Dermis blood vessel endothelial cell (primary cell): ENCODE measurements at regions not wholly inside any gene's neighbourhood (a gene's known extent, or its start where the extent isn't known, plus 50 kb on each side); places are given as distances from the start of the nearest gene placed in this dataset.
"Not testable (repeated sequence)": the region's sequence is repeated elsewhere in the genome, so short reads cannot be mapped to it uniquely, and the experiment has no call there.

Source experiments
- DNase-seq: peaks from one replicate; pipeline ENCODE4 v3.0.0; 2010

DNA sequence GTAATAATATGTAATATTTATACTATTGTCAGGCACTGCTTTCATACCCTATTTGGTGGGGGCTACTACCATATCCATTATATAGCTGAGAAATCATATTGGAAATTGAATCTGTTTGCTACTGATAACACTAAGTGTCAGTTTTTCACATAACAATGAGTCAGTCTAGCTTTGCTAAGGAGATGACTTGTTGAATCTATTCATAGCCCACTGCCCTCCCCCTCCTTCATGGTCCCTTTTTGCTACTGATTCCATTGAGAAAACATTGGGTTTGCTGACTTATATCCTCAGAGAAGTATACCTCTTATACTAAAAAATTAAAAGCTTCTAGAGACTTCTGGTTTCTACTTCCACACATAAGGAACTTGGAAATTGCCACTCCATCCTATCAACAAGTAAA, 1898.4 kb downstream of the STIM2 start:
- DNase-seq = no peak

DNA sequence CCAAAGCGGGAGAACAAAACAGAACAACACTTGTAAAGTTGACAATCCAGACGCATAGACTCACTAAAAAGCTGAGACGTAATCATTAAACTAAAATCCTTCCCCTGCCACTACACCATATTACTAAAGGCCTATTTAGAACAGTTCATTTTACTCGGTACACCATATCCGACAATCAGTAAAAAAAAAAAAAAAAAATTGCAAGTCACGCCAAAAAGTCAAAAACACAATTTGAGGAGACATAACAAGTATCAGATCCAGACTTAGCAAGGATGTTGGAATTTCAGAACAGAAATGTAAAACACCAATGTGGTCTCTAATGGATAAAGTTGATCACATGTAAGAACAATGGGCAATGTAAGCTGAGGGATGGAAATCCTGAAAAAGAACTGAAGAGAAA, 1899.4 kb downstream of the STIM2 start:
- DNase-seq = no peak

DNA sequence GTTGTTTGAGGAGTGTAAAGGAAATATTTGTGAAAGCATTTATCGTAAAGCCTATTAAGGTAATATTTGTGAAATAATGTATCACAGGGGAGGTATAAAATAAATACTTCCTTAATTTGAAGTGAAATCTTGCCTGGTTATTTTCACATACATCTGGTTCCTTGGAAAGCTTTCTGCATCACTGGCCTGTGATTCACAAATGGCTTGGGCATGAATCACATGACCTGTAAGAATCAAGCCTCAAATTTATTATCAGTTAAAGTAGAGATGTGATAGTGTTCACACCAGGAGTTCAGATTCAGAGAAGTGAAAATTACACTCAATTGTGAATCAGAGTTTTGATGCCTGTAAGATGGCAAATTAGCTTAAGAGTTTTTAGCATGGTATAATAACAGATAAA, 1911.4 kb downstream of the STIM2 start:
- DNase-seq = no peak

DNA sequence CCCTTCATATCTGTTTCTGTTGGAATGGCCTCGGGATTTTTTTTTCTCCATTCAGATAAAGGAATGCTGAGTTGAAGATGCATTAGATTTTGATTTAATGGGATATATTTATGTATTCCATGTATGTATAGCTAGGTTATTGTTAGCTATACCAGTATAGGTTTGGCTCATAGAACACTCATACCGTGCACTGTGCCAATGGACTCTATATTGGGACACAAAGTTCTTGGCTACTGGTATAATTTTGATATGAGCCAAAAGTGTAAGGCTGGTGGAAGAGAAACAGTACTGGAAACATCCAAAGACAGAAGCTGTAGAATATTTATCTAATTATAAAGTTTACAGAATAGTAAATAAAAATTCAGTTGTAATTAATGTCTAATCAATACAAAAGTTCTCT, 1912.1 kb downstream of the STIM2 start:
- no peak for DNase-seq

DNA sequence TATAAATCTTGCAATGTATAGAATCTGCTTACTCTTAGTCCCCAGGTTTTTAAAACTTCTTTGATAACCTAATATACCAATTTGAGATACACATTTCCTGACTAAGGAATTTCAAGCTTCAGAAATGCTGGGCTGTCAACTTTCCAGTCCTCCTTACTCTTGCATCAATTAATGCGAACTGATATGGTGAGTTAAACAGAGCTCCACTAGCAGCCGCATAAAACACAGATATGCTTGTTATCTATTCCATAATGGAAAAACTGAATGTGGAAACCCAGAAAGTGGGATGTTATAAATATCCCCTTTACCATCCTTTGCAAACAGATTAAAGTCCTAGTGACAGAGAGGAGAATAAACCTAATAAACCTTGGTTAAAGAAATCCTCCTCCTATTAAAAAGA, 1913.7 kb downstream of the STIM2 start:
- no peak for DNase-seq

DNA sequence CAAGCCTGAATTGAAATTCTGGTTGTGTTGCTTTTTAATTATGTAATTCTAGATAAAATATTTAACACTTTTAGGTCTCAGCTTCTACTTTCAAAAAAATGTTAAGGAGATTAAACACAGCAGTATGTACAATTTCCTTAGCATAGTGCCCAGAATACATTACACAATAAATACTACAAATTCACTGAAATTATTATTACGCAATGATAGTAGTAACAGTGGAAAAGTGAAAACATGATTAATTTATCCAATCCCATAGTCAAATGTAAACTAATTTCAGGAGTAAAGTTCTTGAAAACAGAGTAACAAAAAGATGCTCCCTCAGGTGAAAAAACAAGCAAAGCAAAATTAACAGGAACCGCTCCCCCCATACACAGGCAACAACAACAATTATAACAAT, 1915.4 kb downstream of the STIM2 start:
- DNase-seq = no peak

DNA sequence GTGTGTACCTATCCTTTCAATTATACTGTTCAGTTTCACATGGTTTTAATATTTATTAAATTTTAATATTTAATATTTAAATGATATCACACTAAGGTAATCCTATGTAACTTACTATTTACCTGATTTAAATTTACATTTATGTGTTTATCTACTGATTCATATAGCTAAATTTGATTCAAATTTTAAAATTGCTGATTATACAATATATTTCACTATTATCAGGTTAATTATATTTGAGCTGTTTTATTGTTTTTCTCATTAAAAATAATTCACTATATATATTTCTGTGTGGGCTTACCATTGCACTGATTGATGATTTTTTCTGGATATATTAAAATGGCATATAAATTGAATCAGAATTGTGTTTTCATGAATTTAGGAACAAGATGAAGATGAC, 1923.5 kb downstream of the STIM2 start:
- no peak for DNase-seq

DNA sequence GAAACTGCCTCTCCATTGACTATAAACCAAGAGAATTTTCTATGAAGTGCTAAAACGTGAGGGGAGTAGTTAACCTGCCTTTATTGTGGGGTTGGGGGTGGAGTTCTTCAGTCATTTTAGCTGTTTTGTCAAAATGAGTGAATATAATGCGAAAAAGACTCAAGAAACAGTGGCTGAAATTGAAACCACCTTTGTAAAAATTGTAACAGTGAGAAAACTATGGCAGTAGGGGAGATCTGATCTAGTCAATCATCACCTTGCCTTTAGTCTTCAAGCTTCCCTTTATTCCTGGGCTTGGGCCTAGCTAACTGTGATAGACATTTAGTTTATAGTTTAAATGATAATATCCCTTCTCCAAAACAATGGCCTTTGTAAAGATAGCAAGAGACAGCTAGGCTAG, 1927.3 kb downstream of the STIM2 start:
- DNase-seq = no peak

DNA sequence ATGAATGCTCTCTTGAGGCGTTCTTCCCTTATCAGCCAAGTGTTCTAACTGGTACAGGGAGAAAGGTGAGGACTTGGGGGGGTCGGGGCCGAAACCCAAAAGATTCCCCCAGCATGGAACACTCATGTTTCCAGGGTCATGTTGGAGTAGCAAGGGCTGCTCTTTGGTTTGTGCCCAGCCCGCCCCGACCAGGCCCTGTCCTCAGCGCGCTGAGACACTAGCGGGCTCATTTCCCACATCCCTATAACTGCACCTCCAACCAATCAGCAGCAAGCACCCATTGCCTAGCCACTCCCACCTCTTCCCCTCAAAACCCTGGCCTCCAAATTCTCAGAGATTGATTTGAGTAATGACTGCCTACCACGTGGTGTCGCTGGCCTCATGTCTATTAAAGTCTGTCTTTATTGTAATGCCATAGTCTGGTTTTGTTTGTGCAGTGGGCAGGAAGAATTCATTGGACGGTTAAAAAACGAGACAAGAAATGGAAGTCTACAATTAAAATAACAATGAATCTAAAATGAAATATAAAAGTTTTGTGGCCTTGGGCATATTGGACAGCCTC, 1928.4 kb downstream of the STIM2 start:
- DNase-seq = no peak

DNA sequence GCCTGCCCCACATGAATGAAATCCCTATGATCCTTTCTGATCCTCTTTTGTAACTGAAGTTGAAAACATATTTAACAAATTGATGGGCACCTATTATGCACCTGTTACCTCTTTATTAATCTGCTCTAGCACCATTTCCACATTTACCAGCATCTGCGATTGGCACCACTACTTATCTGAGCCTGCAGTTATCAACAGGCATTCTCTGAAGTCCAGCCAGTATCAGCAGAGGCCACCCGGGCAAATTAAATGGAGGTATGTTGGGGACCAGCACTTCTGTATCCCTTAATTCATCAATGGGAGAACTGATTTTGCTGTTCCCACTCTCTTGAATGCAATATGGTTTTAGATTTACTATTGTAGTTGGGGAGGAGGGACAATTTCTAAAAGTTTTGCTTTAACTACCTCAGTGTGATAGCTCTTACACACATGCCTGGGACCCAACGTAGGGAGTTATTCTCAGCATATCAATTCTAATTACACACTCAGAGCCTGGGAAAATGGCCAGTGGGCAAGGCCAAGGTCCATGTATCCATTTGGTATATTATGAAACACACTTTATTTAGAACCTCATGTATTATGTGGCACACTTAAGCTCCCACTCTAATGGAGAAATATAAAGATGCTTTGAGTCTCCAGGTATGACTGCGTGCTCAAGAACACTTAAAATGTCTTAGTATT, 1927.1 kb upstream of the PCDH7 start:
- DNase-seq = no peak

DNA sequence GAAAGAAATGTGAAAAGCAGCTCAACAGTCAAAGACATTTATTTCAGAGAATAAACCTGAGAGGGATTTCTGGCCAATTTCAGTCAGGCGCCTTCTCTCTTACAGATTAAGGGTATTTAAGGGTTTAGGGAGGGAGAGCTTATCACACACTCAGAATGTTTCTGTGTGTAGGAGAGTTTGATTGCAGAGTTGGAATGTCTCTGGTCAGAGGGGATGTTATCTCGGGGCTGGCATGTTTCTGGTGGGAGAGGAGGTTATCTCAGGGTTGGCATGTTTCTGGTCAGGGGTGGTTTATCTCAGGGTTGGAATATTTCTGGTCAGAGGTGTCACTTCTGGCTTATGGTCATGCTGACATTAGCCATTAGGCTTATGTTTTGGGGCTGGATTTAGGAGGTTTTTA, 1920.5 kb upstream of the PCDH7 start:
- no peak for DNase-seq

DNA sequence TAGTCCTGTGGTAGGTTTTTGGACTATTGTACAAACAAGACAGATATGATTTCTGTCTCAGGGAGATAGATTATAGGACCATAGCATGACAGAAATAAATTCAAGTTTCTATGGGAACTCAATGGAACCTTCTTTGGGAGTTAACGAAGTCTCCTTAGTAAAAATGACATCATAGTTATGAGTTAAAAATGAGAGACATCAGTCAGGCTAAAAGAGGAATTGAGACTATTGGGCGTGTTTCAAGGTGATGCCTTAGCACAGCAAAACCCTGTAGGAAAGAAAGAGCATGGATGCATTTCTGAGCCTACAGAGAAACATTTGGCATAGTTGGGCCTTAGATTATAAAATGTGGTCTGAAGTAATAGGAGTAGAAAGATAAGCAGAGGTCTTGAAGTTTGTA, 1909.1 kb upstream of the PCDH7 start:
- no peak for DNase-seq

DNA sequence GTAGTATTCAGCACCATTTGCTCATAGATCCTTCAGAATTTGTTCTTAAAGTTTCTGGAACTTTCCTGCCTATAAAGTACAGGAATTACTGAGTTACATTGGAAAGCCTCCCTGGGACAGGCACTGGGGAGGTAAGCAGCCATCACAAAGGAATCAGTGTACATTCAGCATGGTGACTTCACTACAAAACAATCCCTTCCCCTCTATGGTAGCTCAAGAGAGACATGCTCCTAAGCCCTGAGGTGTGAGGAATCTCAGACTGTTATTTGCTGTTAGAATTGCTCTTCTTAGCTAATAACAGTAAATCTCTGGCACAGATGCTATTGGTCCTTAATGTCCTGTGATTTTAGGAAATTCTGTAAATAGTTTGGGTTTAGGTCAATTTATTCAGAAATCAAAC, 1898.0 kb upstream of the PCDH7 start:
- DNase-seq = no peak

DNA sequence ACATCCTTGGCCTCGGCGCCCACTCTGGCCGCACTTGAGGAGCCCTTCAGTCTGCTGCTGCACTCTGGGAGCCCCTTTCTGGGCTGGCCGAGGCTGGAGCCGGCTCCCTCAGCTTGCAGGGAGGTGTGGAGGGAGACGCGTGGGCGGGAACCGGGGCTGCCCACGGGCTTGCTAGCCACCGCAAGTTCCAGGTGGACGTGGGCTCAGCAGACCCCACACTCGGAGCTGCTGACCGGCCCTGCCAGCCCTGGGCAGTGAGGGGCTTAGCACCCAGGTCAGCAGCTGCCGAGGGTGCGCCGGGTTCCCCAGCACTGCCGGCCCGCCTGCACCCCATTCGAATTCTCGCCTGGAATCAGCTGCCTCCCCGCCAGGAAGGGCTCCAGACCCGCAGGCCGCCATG, 1892.3 kb upstream of the PCDH7 start:
- no peak for DNase-seq

DNA sequence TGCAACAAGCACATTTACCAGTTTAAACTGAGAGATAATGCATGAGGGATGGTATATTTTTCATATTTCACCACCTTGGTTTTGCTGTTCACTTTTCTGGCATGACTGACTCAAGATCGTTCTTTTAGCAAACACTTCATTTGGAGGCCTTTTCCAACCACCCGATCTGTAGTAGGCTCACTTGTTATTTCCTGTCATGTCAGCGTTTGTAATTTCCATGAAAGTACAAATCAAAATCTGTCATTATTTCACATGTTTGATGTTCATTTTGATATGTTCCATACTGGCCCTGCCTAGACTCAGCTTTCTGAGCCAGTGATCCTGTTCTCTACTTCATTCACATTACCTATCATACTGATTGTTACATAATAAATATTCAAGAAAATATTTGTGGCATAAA, 1888.3 kb upstream of the PCDH7 start:
- no peak for DNase-seq

DNA sequence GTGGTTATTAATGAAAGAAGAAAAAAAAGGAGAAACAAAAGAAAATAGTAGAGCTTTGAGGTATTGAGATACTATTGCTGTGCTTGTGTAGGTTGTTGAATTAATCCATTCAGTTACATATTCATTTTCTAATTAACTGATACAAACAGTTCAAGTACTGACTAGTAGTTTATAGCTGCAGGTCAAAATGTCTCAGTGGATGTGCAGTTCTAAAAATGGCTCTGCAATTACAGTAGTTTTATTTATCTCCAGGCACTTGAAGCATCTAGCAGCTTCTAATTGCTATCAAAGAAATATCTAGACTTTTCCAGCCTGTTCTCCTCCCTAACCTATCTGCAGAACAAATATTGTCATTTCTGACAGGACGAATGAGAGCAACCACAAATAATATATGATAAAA, 1887.7 kb upstream of the PCDH7 start:
- no peak for DNase-seq

DNA sequence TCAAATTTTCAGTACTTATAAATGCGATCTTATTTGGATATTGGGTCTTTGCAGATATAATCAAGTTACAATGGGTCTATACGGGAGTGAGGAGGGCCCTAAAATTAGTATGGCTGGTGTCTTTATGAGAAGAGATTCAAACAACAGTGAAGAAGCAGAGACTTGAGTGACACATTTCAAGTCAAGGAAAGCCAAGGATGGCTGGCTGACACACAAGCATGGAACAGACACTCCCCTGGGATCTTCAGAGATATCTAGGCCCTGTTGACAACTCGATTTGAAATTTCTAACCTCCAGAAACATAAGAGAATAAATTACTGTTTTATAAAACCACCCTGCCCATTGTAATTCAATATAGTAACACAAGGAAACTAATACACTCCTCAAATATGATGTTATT, 1886.0 kb upstream of the PCDH7 start:
- no peak for DNase-seq

DNA sequence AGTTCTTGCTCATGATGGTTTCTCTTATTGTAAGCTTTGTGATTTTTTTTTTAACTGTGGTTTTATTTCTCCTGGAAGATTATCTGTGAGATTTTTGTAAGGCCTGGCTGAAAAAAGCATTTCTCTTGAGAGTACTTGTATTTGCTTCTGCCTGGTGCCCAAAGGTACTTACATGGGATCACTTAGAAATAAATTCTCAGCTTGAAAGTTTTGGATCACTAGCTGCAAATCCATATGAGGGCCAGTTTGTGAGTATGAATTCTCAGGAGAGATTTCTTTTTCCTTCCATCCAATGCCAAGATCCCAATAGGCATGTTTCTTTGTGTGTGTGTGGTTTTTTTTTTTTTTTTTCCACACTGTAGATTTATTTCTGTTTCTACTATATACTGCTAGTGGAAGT, 1884.7 kb upstream of the PCDH7 start:
- DNase-seq = no peak

DNA sequence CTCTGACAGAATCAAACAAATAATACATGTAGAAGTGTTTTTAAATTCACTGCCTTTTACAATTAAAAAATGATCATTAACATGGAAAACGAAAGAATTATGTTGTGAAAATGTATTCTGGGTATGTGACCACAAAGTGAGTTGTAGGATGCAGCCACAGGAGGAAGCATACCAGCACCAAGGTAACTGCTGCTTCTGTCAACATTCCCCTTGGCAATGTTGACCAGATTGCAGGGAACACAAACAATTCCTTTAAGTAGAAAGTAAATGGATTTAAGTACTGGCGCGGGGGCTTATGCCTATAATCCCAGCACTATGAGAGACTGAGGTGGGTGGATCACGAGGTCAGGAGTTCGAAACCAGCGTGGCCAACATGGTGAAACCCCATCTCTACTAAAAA, 1877.9 kb upstream of the PCDH7 start:
- no peak for DNase-seq

DNA sequence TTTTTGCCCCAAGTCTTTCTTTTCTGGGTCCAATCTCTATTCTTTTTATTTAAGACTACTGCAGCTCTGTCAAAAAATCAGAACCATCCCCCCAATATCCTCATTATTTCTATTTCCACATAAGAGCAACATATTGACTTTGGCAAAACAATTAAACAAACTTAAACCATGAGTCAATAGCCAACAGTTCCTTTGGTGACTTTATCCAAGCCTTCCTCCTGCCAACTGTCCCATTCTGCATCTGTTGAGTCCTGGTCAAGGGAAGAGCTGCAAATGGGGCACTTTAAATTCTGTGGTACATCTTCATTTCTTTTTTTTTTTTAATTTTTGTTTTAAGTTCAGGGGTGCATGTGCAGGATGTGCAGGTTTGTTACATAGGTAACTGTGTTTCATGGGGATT, 1875.0 kb upstream of the PCDH7 start:
- no peak for DNase-seq

DNA sequence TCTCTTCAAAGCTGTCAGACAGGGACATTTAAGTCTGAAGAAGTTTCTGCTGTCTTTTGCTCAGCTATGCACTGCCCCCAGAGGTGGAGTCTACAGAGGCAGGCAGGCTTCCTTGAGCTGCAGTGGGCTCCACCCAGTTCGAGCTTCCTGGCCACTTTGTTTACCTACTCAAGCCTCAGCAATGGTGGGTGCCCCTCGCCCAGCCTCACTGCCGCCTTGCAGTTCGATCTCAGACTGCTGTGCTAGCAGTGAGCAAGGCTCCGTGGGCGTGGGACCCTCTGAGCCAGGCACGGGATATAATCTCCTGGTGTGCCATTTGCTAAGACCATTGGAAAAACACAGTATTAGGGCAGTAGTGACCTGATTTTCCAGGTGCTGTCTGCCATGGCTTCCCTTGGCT, 1863.1 kb upstream of the PCDH7 start:
- DNase-seq = not testable (repeated sequence)

DNA sequence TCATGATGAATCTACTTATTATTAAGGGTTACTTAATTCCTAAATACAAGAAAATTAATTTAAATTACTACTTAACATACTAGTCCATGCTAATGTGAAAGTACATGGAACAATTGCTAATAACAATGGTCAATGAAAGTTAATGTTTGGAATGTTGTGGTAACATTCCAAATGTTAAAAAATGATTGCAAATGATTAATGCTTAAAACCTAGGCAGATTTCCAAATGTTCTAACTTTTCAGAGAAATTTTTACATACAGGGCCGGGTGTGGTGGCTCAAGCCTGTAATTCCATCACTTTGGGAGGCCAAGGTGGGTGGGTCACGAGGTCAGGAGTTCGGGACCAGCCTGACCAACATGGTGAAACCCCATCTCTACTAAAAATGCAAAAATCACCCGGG, 1851.3 kb upstream of the PCDH7 start:
- no peak for DNase-seq

DNA sequence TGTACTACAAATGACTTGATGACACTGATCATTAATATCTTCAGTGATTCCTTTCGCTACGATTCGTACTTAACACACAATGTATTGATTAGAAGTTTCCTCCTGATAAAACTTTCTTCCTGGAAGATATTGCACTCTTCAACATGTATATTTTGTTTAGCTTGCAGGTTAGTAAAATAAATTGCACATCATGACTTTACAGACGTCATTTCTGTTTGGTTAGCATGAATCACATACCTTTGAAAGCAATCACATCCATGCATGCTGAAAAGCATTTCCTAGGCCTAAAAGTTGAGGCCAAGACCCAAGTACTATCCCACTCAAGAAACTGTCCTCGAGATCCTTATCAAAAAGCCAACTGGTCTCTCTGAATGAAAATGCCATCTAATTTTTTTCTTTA, 1841.0 kb upstream of the PCDH7 start:
- DNase-seq = no peak

DNA sequence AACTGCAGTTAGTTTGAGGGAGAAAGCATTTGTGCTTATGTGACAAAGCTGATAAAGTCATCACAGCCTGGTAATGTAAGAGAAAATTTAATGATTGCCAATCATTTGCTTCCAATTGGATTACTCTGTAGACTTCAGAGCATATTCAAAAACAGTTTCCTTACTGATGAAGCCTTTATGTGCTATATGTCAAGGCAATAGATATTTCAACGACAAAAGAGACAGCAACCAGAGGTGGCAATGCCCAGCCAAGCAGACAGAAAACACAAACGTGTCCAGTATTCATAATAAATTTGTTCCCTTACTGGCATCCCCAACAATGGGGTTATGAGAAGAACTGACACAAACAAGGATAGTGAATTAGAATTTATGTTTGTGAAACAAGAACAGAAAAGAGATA, 1840.3 kb upstream of the PCDH7 start:
- DNase-seq = no peak

DNA sequence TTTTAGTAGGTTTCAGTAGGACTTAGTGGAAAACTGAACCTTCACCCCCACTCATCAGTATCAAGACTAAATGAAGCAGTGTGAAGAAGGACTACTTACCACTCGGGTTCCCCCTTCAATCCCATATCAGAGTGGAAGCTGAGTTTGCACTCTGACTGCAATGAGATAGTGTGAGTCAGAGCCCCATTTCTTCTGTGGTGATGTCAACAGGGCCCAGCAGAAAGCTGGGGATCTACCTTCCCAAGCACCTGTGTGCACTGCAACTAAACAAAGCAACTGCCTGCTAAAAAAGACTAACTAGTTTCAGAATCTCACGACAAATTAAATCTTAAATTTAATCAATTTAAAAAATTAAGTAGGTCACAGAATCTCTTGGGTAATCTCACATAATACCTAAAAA, 1837.0 kb upstream of the PCDH7 start:
- DNase-seq = no peak
